ENCODE measurements at regions not wholly inside any gene's neighbourhood (a gene's known extent, or its start where the extent isn't known, plus 50 kb on each side); places are given as distances from the start of the nearest gene placed in this dataset.
A peak's percentile ranks its signal among the peaks of the same experiment; 100 is the strongest.

DNA sequence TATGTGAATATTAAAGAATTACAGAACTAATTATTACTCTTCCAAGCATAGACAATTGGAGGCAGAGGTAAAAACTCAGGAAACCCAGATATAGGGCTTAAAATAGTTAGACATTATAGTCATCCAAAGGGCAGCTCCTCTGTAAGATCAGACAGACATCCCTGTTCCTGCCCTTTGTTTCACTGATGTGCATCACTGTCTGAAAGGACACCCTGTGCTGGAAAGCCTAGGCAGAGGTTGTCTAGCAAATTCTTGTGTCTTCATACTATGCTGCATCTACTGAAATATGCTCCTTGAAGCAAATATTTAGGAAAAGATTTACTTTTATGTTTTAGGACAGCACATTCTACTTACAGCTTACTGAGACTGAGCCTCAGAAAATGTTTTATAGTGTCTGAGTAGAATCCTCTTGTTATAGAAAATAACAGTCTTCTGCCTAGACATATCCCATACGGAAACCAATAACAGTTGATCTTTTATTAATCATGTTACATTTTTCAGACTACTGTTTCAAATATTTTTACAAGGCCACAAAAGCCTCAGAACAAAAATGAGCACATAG lies 977.3 kb upstream of the CDH2 start:
- Histone ChIP-seq H3K9me3 (no peaks in the 10 kb centered on the region), H3K36me3 (no peaks in the 10 kb centered on the region), H3K27ac (no peak overlapping the region), H3K4me1 (peaks cover 0 to 5% (median 0%) of the 10 kb centered on the region in 12 donors), H3K4me3 (no peak overlapping the region), H3K27me3 (no peaks in the 10 kb centered on the region)
- ATAC-seq (no peak), DNase-seq (no peak)
- intact Hi-C loops (cut with DNase I): no loop called here
- WGBS, 4 donors: 90 to 97% (median 94%) methylated on average over 1 of the region's 1 CpG
- TF ChIP-seq POLR2A (IDR thresholded peaks at IDR 0.05): no peak
- TF ChIP-seq, protein P1, sequence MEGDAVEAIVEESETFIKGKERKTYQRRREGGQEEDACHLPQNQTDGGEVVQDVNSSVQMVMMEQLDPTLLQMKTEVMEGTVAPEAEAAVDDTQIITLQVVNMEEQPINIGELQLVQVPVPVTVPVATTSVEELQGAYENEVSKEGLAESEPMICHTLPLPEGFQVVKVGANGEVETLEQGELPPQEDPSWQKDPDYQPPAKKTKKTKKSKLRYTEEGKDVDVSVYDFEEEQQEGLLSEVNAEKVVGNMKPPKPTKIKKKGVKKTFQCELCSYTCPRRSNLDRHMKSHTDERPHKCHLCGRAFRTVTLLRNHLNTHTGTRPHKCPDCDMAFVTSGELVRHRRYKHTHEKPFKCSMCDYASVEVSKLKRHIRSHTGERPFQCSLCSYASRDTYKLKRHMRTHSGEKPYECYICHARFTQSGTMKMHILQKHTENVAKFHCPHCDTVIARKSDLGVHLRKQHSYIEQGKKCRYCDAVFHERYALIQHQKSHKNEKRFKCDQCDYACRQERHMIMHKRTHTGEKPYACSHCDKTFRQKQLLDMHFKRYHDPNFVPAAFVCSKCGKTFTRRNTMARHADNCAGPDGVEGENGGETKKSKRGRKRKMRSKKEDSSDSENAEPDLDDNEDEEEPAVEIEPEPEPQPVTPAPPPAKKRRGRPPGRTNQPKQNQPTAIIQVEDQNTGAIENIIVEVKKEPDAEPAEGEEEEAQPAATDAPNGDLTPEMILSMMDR (IDR thresholded peaks at IDR 0.05): no peak

DNA sequence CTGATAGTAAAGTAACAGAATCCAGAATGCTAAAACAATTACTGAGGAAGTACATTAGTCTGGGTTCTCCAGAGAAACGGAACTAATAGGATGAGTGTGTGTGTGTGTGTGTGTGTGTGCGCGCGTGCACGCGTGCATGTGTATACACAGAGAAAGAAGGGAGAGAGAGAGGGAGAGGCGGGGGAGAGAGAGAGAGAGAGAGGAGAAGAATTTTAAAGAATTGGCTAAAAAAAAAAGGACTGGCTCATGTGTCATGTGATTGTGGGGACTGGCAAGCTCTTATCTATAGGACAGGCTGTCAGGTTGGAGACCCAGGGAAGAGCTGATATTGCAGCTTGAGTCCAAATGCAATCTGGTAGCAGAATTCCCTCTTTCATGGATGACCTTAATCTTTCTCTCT lies 976.2 kb upstream of the CDH2 start:
- ATAC-seq: no peak
- no peaks in the 10 kb centered on the region for H3K9me3 ChIP-seq

DNA sequence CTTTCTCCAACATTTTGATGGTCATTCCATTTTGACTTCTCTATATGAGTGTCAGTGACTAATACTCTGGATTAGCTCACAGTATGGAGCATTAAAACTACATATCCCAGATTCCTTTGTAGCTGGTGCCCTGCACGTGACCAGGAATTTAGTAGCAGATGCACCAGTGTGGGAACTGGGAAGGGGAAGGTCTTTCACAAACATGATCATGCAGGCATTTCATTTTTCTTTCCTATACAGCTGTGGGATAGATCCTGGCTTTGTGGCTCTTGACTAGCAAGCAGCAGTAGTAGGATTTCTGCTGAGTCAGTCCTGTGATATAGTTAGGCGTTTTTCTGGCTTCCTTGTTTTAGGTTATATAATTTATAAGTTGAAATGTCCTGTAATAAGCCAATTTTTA lies 971.0 kb upstream of the CDH2 start:
- Histone ChIP-seq H3K4me1 (no peaks in the 10 kb centered on the region), H3K36me3 (no peaks in the 10 kb centered on the region), H3K27me3 (no peaks in the 10 kb centered on the region), H3K4me3 (no peak overlapping the region), H3K9me3 (no peaks in the 10 kb centered on the region), H3K27ac (no peak overlapping the region)
- no peak for TF ChIP-seq POLR2A (IDR thresholded peaks at IDR 0.05)
- TF ChIP-seq, protein P1 (IDR thresholded peaks at IDR 0.05): no peak
- intact Hi-C loops (cut with DNase I): no loop called here
- no peak for DNase-seq
- WGBS, 4 donors: 29 to 44% (median 37%) methylated on average over 2 of the region's 2 CpGs
- ATAC-seq: peak in 1 of 4 donors; percentile 38

More for the DNA sequence above, 976.2 kb upstream of the CDH2 start:
- H3K4me1 ChIP-seq: peaks cover 0 to 5% (median 0%) of the 10 kb centered on the region in 12 donors
- TF ChIP-seq POLR2A (IDR thresholded peaks at IDR 0.05): no peak
- TF ChIP-seq, protein P1 (IDR thresholded peaks at IDR 0.05): no peak
- no peaks in the 10 kb centered on the region for H3K27me3 ChIP-seq
- intact Hi-C loops (cut with DNase I): no loop called here
- no peak overlapping the region for H3K4me3 ChIP-seq
- WGBS, 4 donors: 65 to 72% (median 66%) methylated on average over 7 of the region's 7 CpGs
- DNase-seq: no peak
- no peaks in the 10 kb centered on the region for H3K36me3 ChIP-seq
- no peak overlapping the region for H3K27ac ChIP-seq

DNA sequence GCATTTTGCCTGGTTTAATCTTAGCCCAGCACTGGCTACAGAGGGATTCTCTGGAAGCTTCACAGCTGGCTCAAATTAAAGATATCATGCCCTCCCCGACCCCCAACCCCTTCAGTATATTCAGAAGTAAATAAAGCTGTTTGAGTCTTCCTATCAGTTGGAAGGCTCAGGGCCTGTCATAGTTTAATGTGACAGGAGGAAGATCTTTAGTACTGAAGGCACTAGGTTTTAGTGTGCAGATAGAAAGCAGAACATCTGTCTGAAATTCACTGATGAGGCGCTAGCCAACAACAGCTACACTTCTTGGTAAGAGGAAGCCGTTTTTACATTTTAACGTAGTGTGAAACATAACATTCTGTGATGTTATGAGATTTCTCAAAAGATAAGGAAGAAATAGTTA lies 969.1 kb upstream of the CDH2 start:
- Histone ChIP-seq H3K36me3 (no peaks in the 10 kb centered on the region), H3K9me3 (peaks cover 0 to 5% (median 0%) of the 10 kb centered on the region in 12 donors), H3K27ac (no peak overlapping the region), H3K4me1 (no peaks in the 10 kb centered on the region), H3K4me3 (no peak overlapping the region), H3K27me3 (no peaks in the 10 kb centered on the region)
- TF ChIP-seq POLR2A (IDR thresholded peaks at IDR 0.05): no peak
- TF ChIP-seq, protein P1 (IDR thresholded peaks at IDR 0.05): no peak
- DNase-seq: no peak
- 34 to 45% (median 42%) methylated on average over 4 of the region's 4 CpGs for WGBS, 4 donors
- intact Hi-C loops (cut with DNase I): no loop called here
- no peak for ATAC-seq

Measured in heart left ventricle (tissue), 16 donors.